HFFc6 (cell line): ENCODE measurements at regions not wholly inside any gene's neighbourhood (a gene's known extent, or its start where the extent isn't known, plus 50 kb on each side); places are given as distances from the start of the nearest gene placed in this dataset.

Experiments
- DNase-seq: peaks from one replicate; pipeline ENCODE4 v3.0.0-alpha.2; 2018
- H3K27ac Mint-ChIP-seq: 2 replicates; pipeline ENCODE4 v1.8.0; 2020; ENCODE audit warnings: mild to moderate bottlenecking, mixed read lengths
- H3K27me3 Mint-ChIP-seq: 2 replicates; pipeline ENCODE4 v1.8.0; 2021; ENCODE audit warnings: mild to moderate bottlenecking, moderate library complexity, mixed read lengths; ENCODE audit not compliant: insufficient read depth
- H3K36me3 Mint-ChIP-seq: 2 replicates; pipeline ENCODE4 v1.8.0; 2021; ENCODE audit warnings: low read depth, mixed read lengths
- H3K4me1 Mint-ChIP-seq: 2 replicates; pipeline ENCODE4 v1.8.0; 2020; ENCODE audit warnings: low read depth, mixed read lengths
- H3K4me3 Mint-ChIP-seq: 2 replicates; pipeline ENCODE4 v1.8.0; 2020; ENCODE audit warnings: mild to moderate bottlenecking, moderate library complexity, mixed read lengths
- H3K9me3 Mint-ChIP-seq: 2 replicates; pipeline ENCODE4 v1.8.0; 2020; ENCODE audit warnings: mild to moderate bottlenecking, mixed read lengths
- CTCF ChIP-seq: fragments of 200-600 bp; sonication (generic); IDR thresholded peaks from 2 replicates; pipeline ENCODE4 v1.5.0; 2021; ENCODE audit warnings: antibody characterized with exemption, mild to moderate bottlenecking

- Mint-ChIP-seq H3K36me3 (no peaks in the 10 kb centered on the region), H3K27me3 (peaks cover 2% of the 10 kb centered on the region; the same call in 1 of the 2 replicates), H3K27ac (no peak overlapping the region), H3K9me3 (no peaks in the 10 kb centered on the region), H3K4me3 (no peak overlapping the region), H3K4me1 (peaks cover 39% of the 10 kb centered on the region)
- DNase-seq, result no peak
- TF ChIP-seq CTCF, result no peak
Measured at GRCh38 chr11:130582176-130582575, 133.7 kb downstream of the ADAMTS15 start.

- Mint-ChIP-seq H3K4me1 (peaks cover 39% of the 10 kb centered on the region), H3K36me3 (no peaks in the 10 kb centered on the region), H3K9me3 (no peaks in the 10 kb centered on the region), H3K27ac (no peak overlapping the region), H3K27me3 (peaks cover 2% of the 10 kb centered on the region; the same call in 1 of the 2 replicates), H3K4me3 (no peak overlapping the region)
- TF ChIP-seq CTCF, result no peak
- no peak for DNase-seq
Measured at GRCh38 chr11:130582981-130583380, 134.5 kb downstream of the ADAMTS15 start.

- H3K36me3 Mint-ChIP-seq, result no peaks in the 10 kb centered on the region
- no peak for DNase-seq
- peaks cover 4% of the 10 kb centered on the region; the same call in 1 of the 2 replicates for H3K27me3 Mint-ChIP-seq
- no peak for TF ChIP-seq CTCF
- H3K27ac Mint-ChIP-seq, result no peak overlapping the region
- peaks cover 39% of the 10 kb centered on the region for H3K4me1 Mint-ChIP-seq
- H3K9me3 Mint-ChIP-seq, result no peaks in the 10 kb centered on the region
- H3K4me3 Mint-ChIP-seq, result no peak overlapping the region
Measured at GRCh38 chr11:130583801-130584211, 135.4 kb downstream of the ADAMTS15 start.

GRCh38 chr11:130585545-130585944 lies 137.1 kb downstream of the ADAMTS15 start:
- peaks cover 29% of the 10 kb centered on the region for H3K4me1 Mint-ChIP-seq
- DNase-seq, result peak; percentile 18
- H3K27me3 Mint-ChIP-seq, result peaks cover 3% of the 10 kb centered on the region; the same call in 1 of the 2 replicates
- TF ChIP-seq CTCF, result no peak
- no peaks in the 10 kb centered on the region for H3K36me3 Mint-ChIP-seq
- no peak overlapping the region for H3K4me3 Mint-ChIP-seq
- H3K27ac Mint-ChIP-seq, result no peak overlapping the region
- H3K9me3 Mint-ChIP-seq, result no peaks in the 10 kb centered on the region

GRCh38 chr11:130587658-130588057 lies 139.2 kb downstream of the ADAMTS15 start:
- TF ChIP-seq CTCF, result no peak
- Mint-ChIP-seq H3K27me3 (peaks cover 5% of the 10 kb centered on the region; the same call in 1 of the 2 replicates), H3K4me3 (no peak overlapping the region), H3K36me3 (no peaks in the 10 kb centered on the region), H3K4me1 (peaks cover 14% of the 10 kb centered on the region), H3K27ac (no peak overlapping the region), H3K9me3 (no peaks in the 10 kb centered on the region)
- no peak for DNase-seq

GRCh38 chr11:130588471-130588870 lies 140.0 kb downstream of the ADAMTS15 start:
- Mint-ChIP-seq H3K27ac (no peak overlapping the region), H3K4me1 (peaks cover 14% of the 10 kb centered on the region), H3K9me3 (no peaks in the 10 kb centered on the region), H3K27me3 (peaks cover 5% of the 10 kb centered on the region), H3K36me3 (no peaks in the 10 kb centered on the region), H3K4me3 (no peak overlapping the region)
- TF ChIP-seq CTCF, result no peak
- no peak for DNase-seq
